Esophagus muscularis mucosa (tissue), 4 donors: ENCODE measurements at regions not wholly inside any gene's neighbourhood (a gene's known extent, or its start where the extent isn't known, plus 50 kb on each side); places are given as distances from the start of the nearest gene placed in this dataset.

Source experiments
- CTCF ChIP-seq, 3 experiments: fragments of 200-600 bp in 2 of 3; fragments of 450-650 bp in 1 of 3; sonication (generic) in 2 of 3; IDR thresholded peaks; one replicate each; pipeline ENCODE4 v1.5.1; 2017 to 2019; ENCODE audit warnings: antibody characterized with exemption in 3 of 3, mild to moderate bottlenecking in 2 of 3, moderate library complexity in 1 of 3
- EP300 ChIP-seq: sonication (generic); formaldehyde crosslinking; IDR thresholded peaks from one replicate; pipeline ENCODE4 v1.6.1; 2017; ENCODE audit warnings: antibody characterized with exemption
- POLR2A ChIP-seq: fragments of 450-650 bp; IDR thresholded peaks from one replicate; pipeline ENCODE4 v1.6.1; 2017; ENCODE audit warnings: antibody characterized with exemption, moderate library complexity, mild to moderate bottlenecking, low read depth
- POLR2AphosphoS5 ChIP-seq, 2 donors: sonication (generic); formaldehyde crosslinking; IDR thresholded peaks; one replicate each; pipeline ENCODE4 v1.6.1; 2017; ENCODE audit warnings: antibody characterized with exemption in 2 of 2

GRCh38 chr6:140956571-140957369, 1176.0 kb upstream of the GJE1 start:
- TF ChIP-seq CTCF (IDR thresholded peaks at IDR 0.05) (no peak), POLR2A (no peak), EP300 (no peak), POLR2AphosphoS5 (IDR thresholded peaks at IDR 0.05) (no peak)
